Epidermal melanocyte (primary cell): ENCODE measurements at regions not wholly inside any gene's neighbourhood (a gene's known extent, or its start where the extent isn't known, plus 50 kb on each side); places are given as distances from the start of the nearest gene placed in this dataset.

ENCODE experiments used
- DNase-seq: peaks from one replicate; pipeline ENCODE4 v3.0.0; 2011; ENCODE audit warnings: low spot score; ENCODE audit not compliant: insufficient read length

GRCh38 chr2:42922790-42923579 lies 130.6 kb upstream of the HAAO start:
- peak; percentile 76 for DNase-seq

DNA sequence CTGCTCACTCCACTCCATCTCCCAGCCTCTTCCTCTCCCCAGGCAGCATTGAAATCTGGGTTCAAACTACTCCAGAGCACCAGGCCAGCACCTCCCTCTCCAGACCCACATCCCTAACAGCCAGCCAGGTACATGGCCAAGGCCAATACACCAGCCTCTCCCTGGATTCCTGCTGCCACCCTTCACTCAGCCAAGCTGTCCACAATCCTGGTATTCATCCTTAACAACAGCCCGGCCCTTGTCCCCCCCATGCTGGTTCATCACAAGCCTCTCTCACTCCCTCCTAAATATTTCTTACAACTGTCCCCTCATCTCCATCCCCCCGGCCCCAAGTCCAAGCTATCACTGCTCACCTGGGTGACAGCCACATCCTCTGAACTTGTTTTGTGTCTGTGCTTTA lies 129.9 kb upstream of the HAAO start:
- no peak for DNase-seq

- DNase-seq: no peak
Measured at GRCh38 chr2:42921721-42922120, 129.3 kb upstream of the HAAO start.

DNA sequence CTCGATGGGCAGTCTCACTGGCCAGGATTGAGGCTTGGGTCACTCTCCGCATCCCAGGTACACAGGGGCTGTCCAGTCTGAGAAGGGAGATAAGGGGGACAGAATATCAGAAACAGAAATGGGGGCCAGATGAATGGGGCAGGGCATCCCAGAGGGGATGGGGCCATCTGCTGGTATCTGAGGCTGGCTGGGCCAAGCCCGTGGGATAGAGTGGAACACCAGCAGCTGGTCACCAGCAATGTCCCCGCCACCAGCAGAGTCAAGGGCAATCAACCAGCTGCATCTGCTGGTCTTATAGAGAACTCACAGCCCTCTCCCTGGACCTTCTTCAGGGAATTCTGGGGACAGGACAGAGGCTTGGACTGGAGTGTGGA lies 128.8 kb upstream of the HAAO start:
- DNase-seq: no peak

DNA sequence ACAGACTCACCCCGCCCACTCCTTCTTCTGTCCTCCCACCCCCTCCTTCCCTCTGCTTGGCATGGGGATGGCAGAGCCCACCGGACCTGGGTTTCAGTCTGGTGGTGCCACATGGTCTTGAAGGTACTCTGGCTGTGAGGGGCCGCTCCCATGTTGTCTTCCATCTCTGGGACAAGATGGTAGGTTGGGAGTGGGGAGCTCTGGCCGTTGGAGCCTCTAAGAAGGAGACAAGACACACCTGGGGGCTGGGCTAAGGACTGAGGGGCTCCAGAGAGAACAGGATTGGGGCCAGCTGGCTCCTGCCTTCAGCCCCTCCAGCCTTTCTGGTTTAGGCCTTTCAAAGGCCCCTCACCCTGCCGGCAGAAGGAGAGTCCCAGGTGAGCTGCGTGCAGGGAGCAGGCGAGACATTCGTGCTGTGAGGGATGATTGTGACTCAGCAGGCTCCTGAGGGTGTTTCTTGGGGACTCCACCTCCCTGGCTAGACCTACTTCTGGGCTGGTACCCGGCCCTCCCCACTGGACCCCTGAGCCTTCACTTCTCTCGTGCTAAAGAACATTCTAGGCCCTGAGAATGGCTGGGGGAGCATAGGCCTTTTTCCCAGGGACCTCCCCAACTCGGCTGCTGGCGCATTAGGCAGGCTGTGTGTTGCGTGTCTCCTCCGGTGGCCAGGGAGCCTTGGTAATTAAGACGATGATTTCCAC lies 128.2 kb upstream of the HAAO start:
- DNase-seq: no peak

GRCh38 chr2:42918671-42919318 lies 126.4 kb upstream of the HAAO start:
- no peak for DNase-seq

GRCh38 chr2:42918041-42918440 lies 125.7 kb upstream of the HAAO start:
- no peak for DNase-seq

- no peak for DNase-seq
Measured at GRCh38 chr2:42917425-42917927, 125.1 kb upstream of the HAAO start.

GRCh38 chr2:42916324-42916723 lies 123.9 kb upstream of the HAAO start:
- no peak for DNase-seq

DNA sequence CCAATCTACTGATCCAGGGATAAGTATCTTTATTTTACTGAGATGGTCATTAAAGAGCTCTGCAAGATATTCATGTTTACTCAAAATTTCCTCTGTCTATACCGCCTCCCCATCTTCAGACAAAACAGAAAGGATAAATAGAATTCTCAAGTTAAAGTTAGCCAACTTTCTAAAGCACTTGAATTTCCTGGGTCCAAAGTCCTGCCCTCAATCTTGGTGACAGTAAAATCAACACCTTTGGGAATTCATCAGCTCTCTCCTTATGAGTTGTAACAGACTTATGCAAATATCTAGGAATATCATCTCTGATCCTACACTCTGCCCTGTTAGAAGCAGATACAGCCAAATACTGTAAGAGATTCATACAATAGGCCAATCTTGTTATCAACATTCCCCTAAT lies 122.5 kb upstream of the HAAO start:
- DNase-seq: no peak

DNA sequence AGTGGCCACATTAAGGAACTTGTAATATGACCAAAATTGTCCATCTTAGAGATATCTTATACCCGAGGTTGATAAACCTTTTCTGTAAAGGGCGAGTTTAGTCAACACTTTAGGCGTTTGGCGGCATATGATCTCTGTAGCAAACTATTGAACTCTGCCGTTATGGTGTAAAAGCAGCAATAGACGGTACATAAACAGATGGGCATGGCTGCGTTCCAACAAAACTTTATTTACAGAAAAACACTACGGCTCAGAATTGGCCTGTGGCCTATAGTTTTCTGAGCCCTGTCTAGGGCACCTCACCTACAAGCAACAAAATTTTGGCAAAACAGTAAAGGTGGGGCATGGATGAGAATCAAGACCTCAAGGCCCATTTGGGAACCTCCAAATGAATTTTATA lies 121.9 kb upstream of the HAAO start:
- DNase-seq: no peak

GRCh38 chr2:42913280-42913878 lies 121.0 kb upstream of the HAAO start:
- no peak for DNase-seq

DNA sequence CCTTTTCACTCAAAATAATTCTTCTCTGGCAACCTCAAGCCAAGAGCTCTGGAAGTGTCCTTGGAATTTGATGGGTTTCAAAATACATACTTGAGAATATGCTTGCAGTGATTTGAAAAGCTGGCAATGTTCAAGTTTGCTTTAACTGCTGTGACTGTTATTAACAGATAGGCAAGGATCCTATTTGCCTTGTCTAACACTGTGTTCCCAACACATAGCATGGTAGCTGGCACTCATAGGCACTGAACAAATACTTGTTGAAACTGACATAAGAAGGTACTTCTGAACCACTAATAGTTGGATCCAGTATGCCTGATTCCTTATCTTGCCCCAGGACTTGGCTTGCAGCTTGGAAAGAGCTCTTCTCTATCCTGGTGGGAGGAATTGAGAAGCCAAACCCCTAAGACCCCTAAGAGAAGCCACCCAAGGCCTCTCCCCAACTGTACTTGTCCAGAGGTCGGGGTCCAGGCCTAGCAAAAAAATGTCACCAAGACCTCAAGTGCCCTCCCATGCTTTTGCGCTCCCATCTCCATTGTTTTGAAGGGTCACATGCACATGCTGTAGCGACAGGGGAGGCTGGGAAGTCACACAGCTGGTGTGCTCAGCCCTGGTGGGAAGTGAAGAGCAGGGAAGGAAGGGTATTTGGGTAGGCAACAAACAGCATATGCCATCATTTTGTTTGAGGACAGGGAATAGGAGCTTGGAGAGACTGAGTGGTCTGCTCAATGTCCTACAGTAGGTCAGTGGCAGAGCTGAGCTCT lies 118.4 kb upstream of the HAAO start:
- DNase-seq: no peak

DNA sequence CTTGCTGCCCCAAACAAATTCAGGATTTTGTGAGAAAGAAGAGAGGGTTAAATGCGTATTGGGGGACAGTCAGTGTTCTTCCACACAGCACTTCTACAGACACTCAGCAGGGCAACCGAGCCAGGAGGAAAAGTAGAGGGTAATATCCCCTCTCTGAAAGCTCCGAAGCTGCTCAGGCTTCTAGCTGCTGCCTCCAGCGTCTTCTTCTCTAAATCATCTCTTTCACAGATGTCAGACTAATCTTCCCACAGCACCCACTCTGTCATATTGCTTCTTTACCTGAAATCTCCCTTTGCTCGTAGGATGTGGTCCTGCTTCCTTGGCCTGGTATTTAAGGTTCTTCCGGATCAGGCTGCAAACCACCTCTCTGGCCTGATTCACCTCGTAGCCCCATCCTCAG lies 117.6 kb upstream of the HAAO start:
- DNase-seq: no peak

- DNase-seq: no peak
Measured at GRCh38 chr2:42908518-42909200, 116.3 kb upstream of the HAAO start.

DNA sequence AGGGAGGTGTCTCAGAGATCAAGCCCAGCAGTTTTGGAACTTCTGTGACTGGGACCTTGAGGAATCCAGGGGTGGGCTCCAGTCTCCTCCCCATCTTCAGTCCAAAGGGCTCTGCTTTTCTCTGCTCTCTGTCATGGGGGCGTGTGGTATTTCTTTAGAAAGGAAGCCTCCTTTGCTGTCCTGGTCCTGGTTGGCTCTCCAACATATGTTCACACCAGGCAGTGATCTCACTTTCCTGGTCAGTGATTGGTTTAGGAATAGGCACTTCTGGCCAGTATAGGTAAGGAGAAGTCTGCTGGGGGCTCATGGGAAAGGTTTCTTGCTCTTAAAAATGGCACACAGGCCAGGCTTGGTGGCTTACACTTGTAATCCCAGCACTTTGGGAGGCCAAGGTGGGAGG lies 115.5 kb upstream of the HAAO start:
- DNase-seq: no peak

GRCh38 chr2:42906557-42907411 lies 114.4 kb upstream of the HAAO start:
- peak; percentile 56 for DNase-seq

GRCh38 chr2:42906111-42906556 lies 113.8 kb upstream of the HAAO start:
- DNase-seq: no peak

DNA sequence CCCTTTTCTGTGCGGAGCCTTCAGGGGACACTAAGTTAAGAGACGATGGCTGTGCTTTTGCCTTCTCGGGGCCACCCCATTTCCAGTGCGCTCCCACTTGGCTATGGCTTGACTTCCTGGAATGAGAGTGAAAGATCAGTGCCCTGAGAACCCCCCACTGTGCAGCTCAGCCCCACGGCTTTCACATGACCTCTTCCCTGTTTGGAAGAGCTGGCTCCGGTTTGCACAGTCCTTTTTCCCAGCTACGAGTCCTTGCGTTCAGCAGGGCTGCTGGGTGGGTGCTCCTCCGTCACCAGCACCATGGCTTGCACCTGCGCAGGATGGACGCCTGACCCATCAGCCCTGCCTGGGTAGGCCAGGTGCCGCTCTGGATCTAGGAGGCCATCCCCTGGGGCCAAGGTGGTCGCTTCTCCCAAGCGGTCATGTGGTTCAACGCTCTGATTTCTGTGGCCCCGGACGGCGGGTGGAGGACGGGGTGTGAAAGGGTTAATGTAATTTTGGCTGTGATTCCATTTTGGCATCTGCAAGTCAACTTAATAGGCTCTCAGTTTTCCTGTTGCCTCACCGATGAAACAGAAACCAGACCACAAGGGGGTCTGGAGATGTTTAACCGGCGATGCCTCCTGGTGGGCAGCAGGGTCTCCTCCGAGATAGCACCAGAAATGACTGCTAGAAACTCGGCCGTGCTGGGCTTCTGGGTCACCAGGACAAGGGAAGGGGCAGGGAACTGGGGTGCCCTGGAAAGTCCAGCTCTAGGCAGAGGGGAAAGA lies 113.1 kb upstream of the HAAO start:
- no peak for DNase-seq
